NOMO-1 treated with DMSO at 0.1 percent for 48 hours (cell line): ENCODE measurements at regions not wholly inside any gene's neighbourhood (a gene's known extent, or its start where the extent isn't known, plus 50 kb on each side); places are given as distances from the start of the nearest gene placed in this dataset.
"Not testable (repeated sequence)": the region's sequence is repeated elsewhere in the genome, so short reads cannot be mapped to it uniquely, and the experiment has no call there.

Experiments used
- DNase-seq: peaks from one replicate; lab custom pipeline; 2025; ENCODE audit not compliant: unreplicated experiment; lab: John Stamatoyannopoulos, UW

GRCh38 chr7:109696723-109697122 lies 1127.0 kb downstream of the DNAJB9 start:
- no peak for DNase-seq

- no peak for DNase-seq
Observed at GRCh38 chr7:109699661-109700060, 1130.0 kb downstream of the DNAJB9 start.

GRCh38 chr7:109713366-109713765 lies 1143.7 kb downstream of the DNAJB9 start:
- DNase-seq, result no peak

- not testable (repeated sequence) for DNase-seq
Observed at GRCh38 chr7:109719359-109719758, 1149.7 kb downstream of the DNAJB9 start.

GRCh38 chr7:109734601-109735000 lies 1164.9 kb downstream of the DNAJB9 start:
- DNase-seq, result no peak

GRCh38 chr7:109735881-109736280 lies 1166.2 kb downstream of the DNAJB9 start:
- DNase-seq, result no peak

- DNase-seq, result no peak
Observed at GRCh38 chr7:109745677-109746410, 1176.2 kb downstream of the DNAJB9 start.

GRCh38 chr7:109751241-109751640 lies 1181.6 kb downstream of the DNAJB9 start:
- DNase-seq, result no peak

- DNase-seq, result no peak
Observed at GRCh38 chr7:109752068-109752467, 1182.4 kb downstream of the DNAJB9 start.

GRCh38 chr7:109757713-109758112 lies 1188.0 kb downstream of the DNAJB9 start:
- no peak for DNase-seq

GRCh38 chr7:109763611-109764010 lies 1193.9 kb downstream of the DNAJB9 start:
- no peak for DNase-seq

- DNase-seq, result no peak
Observed at GRCh38 chr7:109772161-109772560, 1202.5 kb downstream of the DNAJB9 start.

GRCh38 chr7:109782806-109783205 lies 1213.1 kb downstream of the DNAJB9 start:
- DNase-seq, result no peak

GRCh38 chr7:109806548-109806947 lies 1236.9 kb downstream of the DNAJB9 start:
- no peak for DNase-seq

- no peak for DNase-seq
Observed at GRCh38 chr7:109821156-109821555, 1251.5 kb downstream of the DNAJB9 start.

GRCh38 chr7:109834851-109835250 lies 1256.1 kb upstream of the LRRN3 start:
- no peak for DNase-seq

- DNase-seq, result no peak
Observed at GRCh38 chr7:109835577-109835976, 1255.3 kb upstream of the LRRN3 start.

- no peak for DNase-seq
Observed at GRCh38 chr7:109836016-109836415, 1254.9 kb upstream of the LRRN3 start.

GRCh38 chr7:109842386-109842785 lies 1248.5 kb upstream of the LRRN3 start:
- no peak for DNase-seq

GRCh38 chr7:109844362-109844761 lies 1246.6 kb upstream of the LRRN3 start:
- no peak for DNase-seq

GRCh38 chr7:109864230-109864629 lies 1226.7 kb upstream of the LRRN3 start:
- DNase-seq, result no peak

- no peak for DNase-seq
Observed at GRCh38 chr7:109868215-109868860, 1222.6 kb upstream of the LRRN3 start.

GRCh38 chr7:109873296-109873695 lies 1217.6 kb upstream of the LRRN3 start:
- no peak for DNase-seq
